HEK293 (cell line): ENCODE measurements at regions not wholly inside any gene's neighbourhood (a gene's known extent, or its start where the extent isn't known, plus 50 kb on each side); places are given as distances from the start of the nearest gene placed in this dataset.

Source experiments
- CTCF ChIA-PET: fragments of 350-600 bp; formaldehyde crosslinking; extraction: SDS; loops from one replicate; lab custom pipeline; 2021; ENCODE audit warnings: antibody characterized with exemption; lab: Yijun Ruan, JAX
- POLR2A ChIA-PET: fragments of 300-600 bp; formaldehyde crosslinking; extraction: SDS; loops from one replicate; lab custom pipeline; 2020; ENCODE audit warnings: antibody characterized with exemption, inconsistent platforms; lab: Yijun Ruan, JAX
- H3K27ac ChIP-seq: fragments of 200-500 bp; sonication (Bioruptor generic); 2 replicates; pipeline ENCODE4 v1.5.1; 2014; ENCODE audit warnings: low read depth, low read length, control low read depth, inconsistent platforms; ENCODE audit errors: extremely low read depth
- H3K36me3 ChIP-seq, 2 experiments: fragments of 200-500 bp in 1 of 2; sonication (Bioruptor generic) in 1 of 2; 1 replicate in 1 of 2; 2 replicates in 1 of 2; pipeline ENCODE4 v1.5.1; 2014 to 2017; ENCODE audit warnings: inconsistent platforms in 2 of 2, low read length in 2 of 2; ENCODE audit not compliant: control insufficient read depth in 2 of 2, insufficient read depth in 1 of 2
- H3K4me1 ChIP-seq: fragments of 200-500 bp; sonication (Bioruptor generic); 2 replicates; pipeline ENCODE4 v1.5.1; 2014; ENCODE audit warnings: mild to moderate bottlenecking, low read length, inconsistent platforms; ENCODE audit not compliant: control insufficient read depth, insufficient read depth
- H3K4me3 ChIP-seq: 2 replicates; pipeline ENCODE4 v1.5.1; 2011; ENCODE audit warnings: low read depth, mild to moderate bottlenecking, control low read depth, low read length, moderate library complexity
- H3K9me3 ChIP-seq: fragments of 200-500 bp; sonication (Bioruptor generic); 2 replicates; pipeline ENCODE4 v1.5.1; 2014; ENCODE audit warnings: low read depth, low read length, inconsistent platforms; ENCODE audit not compliant: control insufficient read depth, insufficient read depth
- GLI2 ChIP-seq: fragments of 450-650 bp; formaldehyde crosslinking; IDR thresholded peaks from 2 replicates; pipeline ENCODE4; 2017; ENCODE audit warnings: missing biosample characterization, missing genetic modification characterization, low read depth, borderline replicate concordance
- HOXD13 ChIP-seq: sonication (generic); formaldehyde crosslinking; IDR thresholded peaks from 2 replicates; pipeline ENCODE4 v1.8.0; 2022; ENCODE audit warnings: missing genetic modification reagents, borderline replicate concordance
- IKZF3 ChIP-seq: fragments of 450-650 bp; IDR thresholded peaks from 2 replicates; pipeline ENCODE4 v1.5.0; 2018; ENCODE audit warnings: missing biosample characterization, mild to moderate bottlenecking, missing genetic modification characterization, moderate library complexity
- YY1 ChIP-seq: fragments of 450-650 bp; formaldehyde crosslinking; IDR thresholded peaks from 2 replicates; pipeline ENCODE4 v1.5.1; 2018; ENCODE audit warnings: missing biosample characterization, missing genetic modification characterization
- ZBTB7A ChIP-seq: fragments of 450-650 bp; formaldehyde crosslinking; IDR thresholded peaks from 2 replicates; pipeline ENCODE4 v1.5.1; 2016; ENCODE audit warnings: low read depth, missing biosample characterization, missing genetic modification characterization
- ZEB2 ChIP-seq: fragments of 450-650 bp; formaldehyde crosslinking; IDR thresholded peaks from 2 replicates; pipeline ENCODE4 v1.5.1; 2016; ENCODE audit warnings: missing biosample characterization, missing genetic modification characterization
- ZNF16 ChIP-seq: fragments of 450-650 bp; formaldehyde crosslinking; IDR thresholded peaks from 2 replicates; pipeline ENCODE4 v1.5.1; 2016; ENCODE audit warnings: low read depth, missing biosample characterization, missing genetic modification characterization
- ZNF211 ChIP-seq: fragments of 450-650 bp; formaldehyde crosslinking; IDR thresholded peaks from 2 replicates; pipeline ENCODE4 v1.5.1; 2016; ENCODE audit warnings: low read depth, missing biosample characterization, missing genetic modification characterization
- ZNF223 ChIP-seq: fragments of 450-650 bp; formaldehyde crosslinking; IDR thresholded peaks from 2 replicates; pipeline ENCODE4 v1.5.1; 2016; ENCODE audit warnings: missing biosample characterization, missing genetic modification characterization
- ZNF248 ChIP-seq: fragments of 450-650 bp; formaldehyde crosslinking; IDR thresholded peaks from 2 replicates; pipeline ENCODE4 v1.5.1; 2017; ENCODE audit warnings: missing biosample characterization, missing genetic modification characterization
- ZNF266 ChIP-seq: fragments of 450-650 bp; formaldehyde crosslinking; IDR thresholded peaks from 2 replicates; pipeline ENCODE4 v1.5.1; 2016; ENCODE audit warnings: missing biosample characterization, missing genetic modification characterization, low read depth
- ZNF311 ChIP-seq: fragments of 450-650 bp; formaldehyde crosslinking; IDR thresholded peaks from 2 replicates; pipeline ENCODE4 v1.5.1; 2017; ENCODE audit warnings: missing biosample characterization, missing genetic modification characterization, borderline replicate concordance
- ZNF473 ChIP-seq: fragments of 450-650 bp; formaldehyde crosslinking; IDR thresholded peaks from 2 replicates; pipeline ENCODE4 v1.5.1; 2017; ENCODE audit warnings: missing biosample characterization, missing genetic modification characterization
- ZNF521 ChIP-seq: fragments of 450-650 bp; formaldehyde crosslinking; IDR thresholded peaks from 2 replicates; pipeline ENCODE4 v1.5.1; 2017; ENCODE audit warnings: missing biosample characterization, mild to moderate bottlenecking, missing genetic modification characterization
- ZNF549 ChIP-seq: fragments of 450-650 bp; IDR thresholded peaks from 2 replicates; pipeline ENCODE4 v1.5.1; 2018; ENCODE audit warnings: missing biosample characterization, missing genetic modification characterization, mild to moderate bottlenecking, inconsistent platforms, moderate library complexity
- ZNF621 ChIP-seq: fragments of 450-650 bp; formaldehyde crosslinking; IDR thresholded peaks from 2 replicates; pipeline ENCODE4 v1.5.1; 2017; ENCODE audit warnings: missing biosample characterization, missing genetic modification characterization
- ZNF624 ChIP-seq: fragments of 450-650 bp; formaldehyde crosslinking; IDR thresholded peaks from 2 replicates; pipeline ENCODE4 v1.5.1; 2017; ENCODE audit warnings: missing biosample characterization, missing genetic modification characterization
- ZNF701 ChIP-seq: fragments of 450-650 bp; formaldehyde crosslinking; IDR thresholded peaks from 2 replicates; pipeline ENCODE4 v1.5.1; 2016; ENCODE audit warnings: missing biosample characterization, missing genetic modification characterization
- ZNF707 ChIP-seq: fragments of 450-650 bp; formaldehyde crosslinking; IDR thresholded peaks from 2 replicates; pipeline ENCODE4 v1.5.1; 2016; ENCODE audit warnings: missing biosample characterization, missing genetic modification characterization
- ZNF791 ChIP-seq: fragments of 450-650 bp; formaldehyde crosslinking; IDR thresholded peaks from 2 replicates; pipeline ENCODE4 v1.5.1; 2016; ENCODE audit warnings: missing biosample characterization, missing genetic modification characterization
- ZNF830 ChIP-seq: fragments of 450-650 bp; IDR thresholded peaks from 2 replicates; pipeline ENCODE4 v1.5.0; 2018; ENCODE audit warnings: missing biosample characterization, missing genetic modification characterization, low read depth, mild to moderate bottlenecking, moderate library complexity
- ZXDB ChIP-seq: fragments of 450-650 bp; formaldehyde crosslinking; IDR thresholded peaks from 2 replicates; pipeline ENCODE4 v1.5.1; 2016; ENCODE audit warnings: missing biosample characterization, missing genetic modification characterization
- TF ChIP-seq, protein P1 (sequence below): fragments of 450-650 bp; formaldehyde crosslinking; IDR thresholded peaks from 2 replicates; pipeline ENCODE4 v1.5.1; 2017; ENCODE audit warnings: missing biosample characterization, missing genetic modification characterization
- TF ChIP-seq, protein P2 (sequence below): fragments of 450-650 bp; formaldehyde crosslinking; IDR thresholded peaks from 2 replicates; pipeline ENCODE4 v1.5.1; 2016; ENCODE audit warnings: missing biosample characterization, missing genetic modification characterization, low read depth
- TF ChIP-seq, protein P3 (sequence below): fragments of 450-650 bp; formaldehyde crosslinking; IDR thresholded peaks from 2 replicates; pipeline ENCODE4 v1.5.1; 2016; ENCODE audit warnings: missing biosample characterization, missing genetic modification characterization
- TF ChIP-seq, protein P4 (sequence below): fragments of 450-650 bp; formaldehyde crosslinking; IDR thresholded peaks from 2 replicates; pipeline ENCODE4 v1.5.1; 2016; ENCODE audit warnings: missing biosample characterization, missing genetic modification characterization

DNA sequence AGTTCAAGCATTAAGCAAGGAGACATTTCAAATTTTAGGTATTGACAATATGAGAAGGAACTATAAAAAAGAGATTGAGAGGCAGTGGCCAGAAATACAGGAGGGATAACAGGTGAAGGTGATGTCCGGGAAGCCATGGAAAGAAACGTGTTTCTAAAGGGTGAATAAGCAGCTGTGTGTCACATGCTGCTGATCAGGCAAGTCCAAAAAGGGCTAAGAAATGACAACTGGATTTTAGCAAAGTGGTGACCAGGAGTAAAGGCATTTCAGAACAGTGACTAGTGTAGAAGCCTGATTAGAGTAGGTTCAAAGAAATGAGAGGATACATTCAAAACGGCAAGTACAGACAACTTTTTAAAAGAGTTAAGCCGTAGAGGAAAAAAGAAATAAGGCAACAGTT is 204.3 kb upstream of the DIO2 start:
- ChIA-PET POLR2A (no interaction called here), CTCF (no interaction called here)
- no peak overlapping the region for H3K4me3 ChIP-seq
- no peak overlapping the region for H3K27ac ChIP-seq
- H3K9me3 ChIP-seq, result no peaks in the 10 kb centered on the region
- no peaks in the 10 kb centered on the region for H3K4me1 ChIP-seq
- no peaks in the 10 kb centered on the region for H3K36me3 ChIP-seq
- TF ChIP-seq ZNF248 (tag by site-specific recombination) (no peak), ZNF16 (no peak), ZNF830 (tag by site-specific recombination) (no peak), ZNF473 (tag by site-specific recombination) (no peak), GLI2 (tag by site-specific recombination) (no peak), ZNF549 (no peak), ZNF521 (no peak), ZNF707 (no peak), ZEB2 (tag by site-specific recombination) (no peak), ZXDB (tag by site-specific recombination) (no peak), ZNF223 (no peak), ZNF266 (tag by site-specific recombination) (no peak), HOXD13 (no peak), ZNF311 (tag by site-specific recombination) (no peak), ZNF701 (no peak)
- TF ChIP-seq, protein P1, sequence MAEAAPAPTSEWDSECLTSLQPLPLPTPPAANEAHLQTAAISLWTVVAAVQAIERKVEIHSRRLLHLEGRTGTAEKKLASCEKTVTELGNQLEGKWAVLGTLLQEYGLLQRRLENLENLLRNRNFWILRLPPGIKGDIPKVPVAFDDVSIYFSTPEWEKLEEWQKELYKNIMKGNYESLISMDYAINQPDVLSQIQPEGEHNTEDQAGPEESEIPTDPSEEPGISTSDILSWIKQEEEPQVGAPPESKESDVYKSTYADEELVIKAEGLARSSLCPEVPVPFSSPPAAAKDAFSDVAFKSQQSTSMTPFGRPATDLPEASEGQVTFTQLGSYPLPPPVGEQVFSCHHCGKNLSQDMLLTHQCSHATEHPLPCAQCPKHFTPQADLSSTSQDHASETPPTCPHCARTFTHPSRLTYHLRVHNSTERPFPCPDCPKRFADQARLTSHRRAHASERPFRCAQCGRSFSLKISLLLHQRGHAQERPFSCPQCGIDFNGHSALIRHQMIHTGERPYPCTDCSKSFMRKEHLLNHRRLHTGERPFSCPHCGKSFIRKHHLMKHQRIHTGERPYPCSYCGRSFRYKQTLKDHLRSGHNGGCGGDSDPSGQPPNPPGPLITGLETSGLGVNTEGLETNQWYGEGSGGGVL, result no peak
- TF ChIP-seq, protein P2, sequence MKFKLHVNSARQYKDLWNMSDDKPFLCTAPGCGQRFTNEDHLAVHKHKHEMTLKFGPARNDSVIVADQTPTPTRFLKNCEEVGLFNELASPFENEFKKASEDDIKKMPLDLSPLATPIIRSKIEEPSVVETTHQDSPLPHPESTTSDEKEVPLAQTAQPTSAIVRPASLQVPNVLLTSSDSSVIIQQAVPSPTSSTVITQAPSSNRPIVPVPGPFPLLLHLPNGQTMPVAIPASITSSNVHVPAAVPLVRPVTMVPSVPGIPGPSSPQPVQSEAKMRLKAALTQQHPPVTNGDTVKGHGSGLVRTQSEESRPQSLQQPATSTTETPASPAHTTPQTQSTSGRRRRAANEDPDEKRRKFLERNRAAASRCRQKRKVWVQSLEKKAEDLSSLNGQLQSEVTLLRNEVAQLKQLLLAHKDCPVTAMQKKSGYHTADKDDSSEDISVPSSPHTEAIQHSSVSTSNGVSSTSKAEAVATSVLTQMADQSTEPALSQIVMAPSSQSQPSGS, result no peak

DNA sequence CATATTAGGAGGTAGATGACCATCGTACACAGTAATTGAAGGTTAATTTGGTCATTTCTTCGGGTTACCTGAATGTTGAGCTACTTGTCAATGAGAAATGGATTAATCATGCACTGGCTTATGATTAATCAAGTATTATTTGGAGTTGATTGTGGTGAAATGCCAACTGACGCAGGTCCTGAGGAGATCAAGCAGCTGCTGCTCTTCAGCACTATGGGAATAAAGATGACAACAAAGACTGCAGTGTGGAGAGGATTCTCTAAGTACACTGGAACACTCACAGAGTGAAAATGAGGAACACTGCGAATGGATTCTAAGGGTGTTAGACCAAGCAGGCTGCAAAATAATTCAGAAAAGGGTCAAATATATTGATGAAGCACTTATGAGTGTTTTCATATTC is 202.8 kb upstream of the DIO2 start:
- ChIA-PET CTCF (no interaction called here), POLR2A (no interaction called here)
- Histone ChIP-seq H3K27ac (no peak overlapping the region), H3K36me3 (no peaks in the 10 kb centered on the region), H3K9me3 (no peaks in the 10 kb centered on the region), H3K4me3 (no peak overlapping the region), H3K4me1 (no peaks in the 10 kb centered on the region)
- TF ChIP-seq, protein P1, result no peak
- no peak for TF ChIP-seq YY1 (tag by site-specific recombination)
- no peak for TF ChIP-seq ZBTB7A
- TF ChIP-seq ZNF211, result no peak
- TF ChIP-seq ZNF621 (tag by site-specific recombination), result no peak

DNA sequence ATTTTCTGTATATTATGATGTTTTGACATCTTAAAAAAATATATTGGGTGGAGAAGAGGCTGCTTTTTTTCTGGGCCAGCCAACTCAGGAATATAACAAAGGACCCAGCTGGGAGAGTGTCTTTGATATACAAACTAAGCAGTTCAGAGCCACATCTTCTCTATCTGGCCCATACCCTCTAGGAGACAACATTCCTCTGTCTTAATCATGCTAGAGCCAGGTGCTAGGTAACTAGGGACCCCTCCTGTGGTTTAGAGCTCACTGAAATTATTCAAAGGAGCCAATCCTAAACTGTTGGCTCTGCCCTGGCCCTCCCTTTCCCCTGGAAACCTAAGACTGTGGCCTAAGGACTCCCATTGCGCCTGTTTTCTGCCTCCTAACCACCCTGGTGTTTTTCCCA is 193.1 kb upstream of the DIO2 start:
- Histone ChIP-seq H3K36me3 (no peaks in the 10 kb centered on the region), H3K9me3 (no peaks in the 10 kb centered on the region), H3K4me3 (no peak overlapping the region), H3K27ac (no peak overlapping the region), H3K4me1 (no peaks in the 10 kb centered on the region)
- ChIA-PET POLR2A (no interaction called here), CTCF (no interaction called here)
- TF ChIP-seq IKZF3 (tag by site-specific recombination), result no peak
- TF ChIP-seq ZNF791 (tag by site-specific recombination), result no peak
- TF ChIP-seq ZNF624 (tag by site-specific recombination), result no peak
- TF ChIP-seq, protein P3, sequence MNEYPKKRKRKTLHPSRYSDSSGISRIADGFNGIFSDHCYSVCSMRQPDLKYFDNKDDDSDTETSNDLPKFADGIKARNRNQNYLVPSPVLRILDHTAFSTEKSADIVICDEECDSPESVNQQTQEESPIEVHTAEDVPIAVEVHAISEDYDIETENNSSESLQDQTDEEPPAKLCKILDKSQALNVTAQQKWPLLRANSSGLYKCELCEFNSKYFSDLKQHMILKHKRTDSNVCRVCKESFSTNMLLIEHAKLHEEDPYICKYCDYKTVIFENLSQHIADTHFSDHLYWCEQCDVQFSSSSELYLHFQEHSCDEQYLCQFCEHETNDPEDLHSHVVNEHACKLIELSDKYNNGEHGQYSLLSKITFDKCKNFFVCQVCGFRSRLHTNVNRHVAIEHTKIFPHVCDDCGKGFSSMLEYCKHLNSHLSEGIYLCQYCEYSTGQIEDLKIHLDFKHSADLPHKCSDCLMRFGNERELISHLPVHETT (tag by site-specific recombination), result no peak
- TF ChIP-seq, protein P4, sequence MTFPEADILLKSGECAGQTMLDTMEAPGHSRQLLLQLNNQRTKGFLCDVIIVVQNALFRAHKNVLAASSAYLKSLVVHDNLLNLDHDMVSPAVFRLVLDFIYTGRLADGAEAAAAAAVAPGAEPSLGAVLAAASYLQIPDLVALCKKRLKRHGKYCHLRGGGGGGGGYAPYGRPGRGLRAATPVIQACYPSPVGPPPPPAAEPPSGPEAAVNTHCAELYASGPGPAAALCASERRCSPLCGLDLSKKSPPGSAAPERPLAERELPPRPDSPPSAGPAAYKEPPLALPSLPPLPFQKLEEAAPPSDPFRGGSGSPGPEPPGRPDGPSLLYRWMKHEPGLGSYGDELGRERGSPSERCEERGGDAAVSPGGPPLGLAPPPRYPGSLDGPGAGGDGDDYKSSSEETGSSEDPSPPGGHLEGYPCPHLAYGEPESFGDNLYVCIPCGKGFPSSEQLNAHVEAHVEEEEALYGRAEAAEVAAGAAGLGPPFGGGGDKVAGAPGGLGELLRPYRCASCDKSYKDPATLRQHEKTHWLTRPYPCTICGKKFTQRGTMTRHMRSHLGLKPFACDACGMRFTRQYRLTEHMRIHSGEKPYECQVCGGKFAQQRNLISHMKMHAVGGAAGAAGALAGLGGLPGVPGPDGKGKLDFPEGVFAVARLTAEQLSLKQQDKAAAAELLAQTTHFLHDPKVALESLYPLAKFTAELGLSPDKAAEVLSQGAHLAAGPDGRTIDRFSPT (tag by site-specific recombination), result no peak
